C4-2B (cell line): ENCODE measurements at regions not wholly inside any gene's neighbourhood (a gene's known extent, or its start where the extent isn't known, plus 50 kb on each side); places are given as distances from the start of the nearest gene placed in this dataset.

Experiments
- ZFX ChIP-seq: fragments of 450-650 bp; IDR thresholded peaks from 2 replicates; pipeline ENCODE4 v1.6.1; 2017
- TF ChIP-seq, protein P1 (sequence below): fragments of 450-650 bp; conservative IDR thresholded peaks from 2 replicates; pipeline ENCODE4 v1.5.1; 2017; ENCODE audit warnings: mild to moderate bottlenecking

DNA sequence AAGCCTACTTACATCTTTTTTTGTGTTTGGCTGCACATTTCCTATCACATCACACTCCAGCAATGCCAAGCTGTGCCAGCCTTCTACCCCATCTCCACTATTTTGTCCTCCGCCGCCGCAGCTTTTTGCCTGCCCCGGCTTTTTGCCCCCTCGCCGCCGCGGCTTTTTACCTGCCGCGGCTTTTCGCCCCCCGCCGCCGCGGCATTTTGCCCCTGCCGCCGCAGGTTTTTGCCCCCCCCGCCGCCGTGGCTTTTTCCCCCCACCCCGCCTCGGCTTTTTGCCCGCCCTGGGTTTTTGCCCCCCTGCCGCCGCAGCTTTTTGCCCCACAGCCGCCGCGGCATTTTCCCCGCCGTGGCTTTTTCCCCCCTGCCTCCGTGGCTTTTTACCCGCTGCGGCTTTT, 506.0 kb downstream of the ZNF37A start:
- TF ChIP-seq, protein P1, sequence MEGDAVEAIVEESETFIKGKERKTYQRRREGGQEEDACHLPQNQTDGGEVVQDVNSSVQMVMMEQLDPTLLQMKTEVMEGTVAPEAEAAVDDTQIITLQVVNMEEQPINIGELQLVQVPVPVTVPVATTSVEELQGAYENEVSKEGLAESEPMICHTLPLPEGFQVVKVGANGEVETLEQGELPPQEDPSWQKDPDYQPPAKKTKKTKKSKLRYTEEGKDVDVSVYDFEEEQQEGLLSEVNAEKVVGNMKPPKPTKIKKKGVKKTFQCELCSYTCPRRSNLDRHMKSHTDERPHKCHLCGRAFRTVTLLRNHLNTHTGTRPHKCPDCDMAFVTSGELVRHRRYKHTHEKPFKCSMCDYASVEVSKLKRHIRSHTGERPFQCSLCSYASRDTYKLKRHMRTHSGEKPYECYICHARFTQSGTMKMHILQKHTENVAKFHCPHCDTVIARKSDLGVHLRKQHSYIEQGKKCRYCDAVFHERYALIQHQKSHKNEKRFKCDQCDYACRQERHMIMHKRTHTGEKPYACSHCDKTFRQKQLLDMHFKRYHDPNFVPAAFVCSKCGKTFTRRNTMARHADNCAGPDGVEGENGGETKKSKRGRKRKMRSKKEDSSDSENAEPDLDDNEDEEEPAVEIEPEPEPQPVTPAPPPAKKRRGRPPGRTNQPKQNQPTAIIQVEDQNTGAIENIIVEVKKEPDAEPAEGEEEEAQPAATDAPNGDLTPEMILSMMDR, result no peak
- no peak for TF ChIP-seq ZFX
